CD1c-positive myeloid dendritic cell (primary cell): ENCODE measurements at regions not wholly inside any gene's neighbourhood (a gene's known extent, or its start where the extent isn't known, plus 50 kb on each side); places are given as distances from the start of the nearest gene placed in this dataset.
"Not testable (repeated sequence)": the region's sequence is repeated elsewhere in the genome, so short reads cannot be mapped to it uniquely, and the experiment has no call there.

ENCODE experiments used
- DNase-seq: peaks from one replicate; pipeline ENCODE4 v3.0.0-alpha.2; 2016; ENCODE audit errors: extremely low spot score

DNA sequence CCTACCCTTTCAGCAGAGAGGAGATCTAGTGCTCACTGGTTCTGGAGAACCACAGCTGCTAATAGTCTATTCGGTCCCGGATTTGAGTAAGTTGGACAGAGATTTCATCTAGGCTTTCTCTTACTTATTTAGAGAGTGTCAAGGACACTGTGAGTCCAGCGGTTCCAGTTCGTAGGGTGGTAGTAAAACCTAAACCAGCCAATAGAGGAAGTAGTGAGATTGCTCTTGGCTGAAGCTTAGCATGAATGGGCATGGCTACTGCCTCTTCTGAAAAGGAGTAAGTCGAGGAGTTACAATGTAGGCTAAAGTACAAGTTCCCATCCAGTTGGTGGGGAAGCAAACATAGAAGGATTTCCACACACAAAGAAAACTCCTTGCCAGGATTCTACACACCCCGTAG, 109.6 kb upstream of the MOCS2 start:
- no peak for DNase-seq

DNA sequence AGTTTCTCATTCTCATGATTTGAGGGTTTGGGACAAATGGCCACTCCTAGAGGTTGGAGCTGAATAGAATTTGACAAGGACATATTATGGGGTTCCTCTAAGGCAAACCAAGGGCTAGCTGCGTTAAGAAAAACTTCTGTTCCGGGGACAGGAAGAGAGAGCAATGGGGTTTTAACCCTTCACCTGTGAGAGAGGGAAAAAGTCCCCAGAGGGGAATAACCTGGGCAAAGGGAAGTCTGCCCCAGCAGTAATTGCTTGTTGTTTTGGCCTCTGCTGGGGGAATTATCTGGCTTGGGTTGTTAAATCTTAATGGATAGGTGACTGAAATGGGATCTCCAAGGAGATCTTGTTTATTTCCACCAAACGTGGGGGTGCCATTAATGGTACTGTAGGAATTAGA, 110.1 kb upstream of the MOCS2 start:
- no peak for DNase-seq

DNA sequence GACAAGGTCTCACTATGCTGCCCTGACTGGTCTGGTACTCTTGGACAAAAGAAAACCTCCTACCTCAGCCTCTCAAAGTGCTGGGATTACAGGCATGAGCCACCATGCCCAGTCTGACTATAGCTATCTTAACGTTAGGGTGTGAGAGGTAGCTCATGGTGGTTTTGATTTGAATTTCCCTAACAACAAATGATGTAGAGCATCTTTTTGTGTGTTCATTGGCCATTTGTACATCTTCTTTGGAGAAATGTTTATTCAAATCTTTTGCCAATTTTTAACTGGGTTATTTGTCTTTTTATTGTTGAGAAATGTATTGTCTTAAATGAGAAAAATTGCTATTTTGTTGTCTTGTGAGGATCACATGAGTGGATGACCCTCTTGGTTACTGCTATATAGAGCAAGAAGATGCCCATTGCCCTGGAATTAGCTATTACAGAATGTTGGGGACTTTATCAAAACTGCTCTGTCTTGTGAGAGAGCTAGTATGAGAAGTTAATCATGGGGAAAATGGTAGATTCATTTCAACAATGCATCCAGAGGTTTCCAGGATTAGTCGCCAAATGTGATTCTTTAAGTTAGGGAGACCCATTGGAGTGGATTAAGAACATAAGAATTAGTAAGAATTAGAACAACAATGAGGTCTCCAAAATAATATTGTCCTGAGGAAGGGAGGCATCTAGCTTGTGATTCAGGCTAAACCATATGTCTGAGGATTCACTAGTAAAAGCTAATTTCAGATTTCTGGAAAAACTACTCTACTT, 124.3 kb upstream of the MOCS2 start:
- DNase-seq = no peak

DNA sequence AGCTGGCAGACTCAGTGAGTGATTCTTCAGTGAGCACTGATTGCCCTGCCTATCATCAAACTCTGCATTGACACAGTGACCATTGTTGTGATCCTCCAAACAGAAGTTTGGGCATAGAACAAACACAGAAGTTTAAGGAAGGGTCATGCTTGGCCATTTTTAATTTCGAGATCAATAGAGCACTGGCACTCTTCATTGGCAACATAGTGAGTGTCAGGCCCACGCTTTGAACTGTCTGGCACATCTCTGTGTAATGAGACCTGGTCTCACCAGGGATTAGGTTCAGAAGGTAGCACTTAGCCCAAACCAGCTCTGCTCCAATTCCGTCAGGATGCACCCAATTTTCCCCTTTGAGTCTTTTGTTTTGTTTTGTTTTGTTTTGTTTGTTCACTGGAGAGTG, 127.1 kb upstream of the MOCS2 start:
- DNase-seq = no peak

DNA sequence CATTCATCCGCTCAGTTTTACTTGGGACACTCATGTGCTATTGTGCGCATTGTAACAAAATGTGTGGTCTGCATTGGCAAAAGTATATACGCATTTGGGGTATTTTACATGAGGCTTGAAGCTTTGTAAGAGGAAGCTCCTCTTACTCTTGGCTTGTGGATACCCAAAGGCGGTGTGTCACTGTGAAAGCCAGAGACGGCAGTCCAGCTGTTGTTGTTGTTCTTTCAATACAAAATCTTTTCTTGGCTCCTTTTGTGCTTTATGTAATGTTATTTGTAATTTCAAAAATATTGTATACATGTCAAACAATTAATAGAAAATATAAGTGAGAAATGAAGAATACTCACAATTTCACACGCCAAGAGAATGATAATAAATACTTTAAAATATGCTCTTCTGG, 128.3 kb upstream of the MOCS2 start:
- DNase-seq = no peak

DNA sequence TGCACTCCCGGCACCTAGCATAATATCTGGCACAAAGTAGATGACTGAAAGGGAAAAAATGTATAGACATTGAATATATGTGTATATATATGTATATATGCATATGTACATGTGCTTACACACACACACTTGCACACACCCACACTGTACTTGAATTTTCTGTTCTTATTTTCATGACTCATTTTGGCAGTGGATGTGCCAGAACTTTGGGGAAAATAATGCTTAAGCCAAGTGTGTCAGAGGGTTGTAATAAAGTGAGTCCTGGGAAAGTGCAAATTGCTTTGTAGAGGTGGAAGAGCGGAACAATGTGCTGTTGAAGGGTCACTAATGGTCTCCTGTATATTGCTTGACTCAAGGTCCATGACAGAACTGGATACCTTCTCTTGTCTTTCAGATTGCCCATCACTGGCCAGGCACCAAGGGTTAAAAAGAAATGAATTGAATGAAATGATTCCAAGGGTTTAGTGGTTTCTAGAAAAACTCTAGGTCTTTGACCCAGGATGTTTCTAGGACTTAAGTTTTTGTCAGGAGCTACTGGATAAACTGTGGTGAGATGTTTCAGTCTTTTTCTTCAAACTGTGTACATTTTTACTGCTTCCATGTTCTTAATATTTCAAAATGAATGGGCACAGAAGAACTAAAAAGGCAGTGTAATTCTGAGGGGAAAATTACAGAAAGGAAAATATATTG, 129.9 kb upstream of the MOCS2 start:
- DNase-seq = no peak

DNA sequence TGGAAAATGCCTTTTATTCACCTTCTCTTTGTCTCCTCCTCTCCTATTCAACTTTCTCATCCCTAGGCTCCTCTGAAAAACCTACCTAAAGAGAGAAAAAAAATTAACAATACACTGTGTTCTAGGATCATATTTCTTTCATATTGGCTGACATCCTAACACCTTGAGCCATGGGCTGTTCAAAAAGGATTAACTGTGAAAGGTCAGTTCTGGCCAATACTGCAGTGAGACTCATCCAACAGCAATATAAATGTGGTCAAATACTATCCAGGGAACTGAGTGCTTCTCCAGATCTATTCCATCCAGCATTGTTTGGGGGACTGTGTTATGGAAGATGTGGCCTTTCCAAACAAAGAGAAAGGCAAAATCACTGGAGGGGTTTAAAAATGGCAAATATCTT, 131.1 kb upstream of the MOCS2 start:
- DNase-seq = no peak

DNA sequence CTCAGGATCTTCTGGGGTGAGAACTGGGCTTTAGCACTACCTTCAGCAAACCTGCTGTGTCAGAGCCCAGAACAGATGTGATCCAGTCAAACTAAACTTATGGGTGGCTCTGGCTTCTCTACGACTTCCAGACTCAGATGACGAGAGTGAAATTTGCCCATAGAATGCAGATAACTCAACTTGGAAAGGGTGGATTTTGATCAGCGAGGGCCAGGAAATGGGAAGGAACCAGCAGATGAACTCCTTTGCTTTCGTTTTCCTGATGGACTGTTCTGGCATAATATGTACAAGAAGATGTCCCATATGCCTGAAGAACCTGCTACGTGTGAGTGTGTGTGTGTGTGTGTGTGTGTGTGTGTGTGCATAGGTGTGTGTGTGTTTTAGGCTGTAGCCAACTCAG, 132.0 kb upstream of the MOCS2 start:
- DNase-seq = no peak

DNA sequence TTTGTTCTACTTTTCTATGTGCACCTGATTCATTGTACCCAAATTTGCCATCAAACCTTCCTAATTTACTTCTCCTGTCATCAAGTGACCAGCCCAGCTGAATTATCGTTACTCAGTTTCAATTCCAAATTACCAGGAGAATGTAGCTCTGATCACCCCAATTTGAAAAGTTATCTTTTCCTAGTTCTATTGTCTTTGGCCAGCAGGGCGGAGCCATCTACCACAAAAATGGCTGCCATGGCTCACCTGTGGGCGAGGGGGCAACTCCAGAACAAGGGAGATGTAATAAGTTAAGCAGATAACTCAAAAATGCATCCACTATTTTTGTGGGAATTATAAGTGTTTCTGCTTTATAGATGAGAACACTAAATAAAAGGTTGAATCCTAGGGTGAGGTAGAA, 133.8 kb upstream of the MOCS2 start:
- no peak for DNase-seq

DNA sequence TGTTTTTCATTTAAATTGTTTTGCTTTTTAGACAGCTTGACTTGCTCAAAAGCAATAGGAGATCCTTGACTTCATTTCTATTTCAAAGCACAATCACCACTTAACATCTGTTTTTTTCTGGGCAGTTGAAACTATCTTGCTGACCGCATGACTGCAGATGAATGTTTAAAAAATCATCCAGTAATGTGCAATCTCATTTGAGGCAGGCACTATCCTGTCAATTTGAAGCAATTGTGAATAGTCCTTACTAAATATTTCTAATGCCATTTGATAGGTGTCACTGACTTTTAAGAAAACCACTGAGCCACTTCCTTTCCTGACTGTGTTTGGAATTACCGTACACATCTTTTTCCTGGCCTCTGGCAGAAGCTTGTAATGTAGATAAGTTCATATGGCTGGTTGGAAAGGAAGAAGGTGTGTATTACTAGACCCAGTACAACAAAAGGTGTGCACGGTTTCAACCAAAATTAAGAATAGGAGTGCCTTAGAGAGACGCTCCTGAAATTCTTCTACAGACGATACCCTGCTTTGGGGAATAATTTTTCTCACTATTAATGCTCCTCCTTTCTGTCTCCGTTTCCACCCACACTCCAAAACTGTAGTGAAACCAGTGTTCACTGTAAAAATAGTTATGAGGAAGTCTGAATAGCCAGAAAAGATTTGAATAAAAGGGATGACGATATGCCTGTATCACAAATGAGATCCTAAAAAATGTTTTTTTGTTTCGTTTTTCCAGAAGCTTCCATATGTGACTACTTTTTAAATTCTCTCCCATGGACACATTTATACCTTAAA, 136.7 kb upstream of the MOCS2 start:
- peak; percentile 33 for DNase-seq

DNA sequence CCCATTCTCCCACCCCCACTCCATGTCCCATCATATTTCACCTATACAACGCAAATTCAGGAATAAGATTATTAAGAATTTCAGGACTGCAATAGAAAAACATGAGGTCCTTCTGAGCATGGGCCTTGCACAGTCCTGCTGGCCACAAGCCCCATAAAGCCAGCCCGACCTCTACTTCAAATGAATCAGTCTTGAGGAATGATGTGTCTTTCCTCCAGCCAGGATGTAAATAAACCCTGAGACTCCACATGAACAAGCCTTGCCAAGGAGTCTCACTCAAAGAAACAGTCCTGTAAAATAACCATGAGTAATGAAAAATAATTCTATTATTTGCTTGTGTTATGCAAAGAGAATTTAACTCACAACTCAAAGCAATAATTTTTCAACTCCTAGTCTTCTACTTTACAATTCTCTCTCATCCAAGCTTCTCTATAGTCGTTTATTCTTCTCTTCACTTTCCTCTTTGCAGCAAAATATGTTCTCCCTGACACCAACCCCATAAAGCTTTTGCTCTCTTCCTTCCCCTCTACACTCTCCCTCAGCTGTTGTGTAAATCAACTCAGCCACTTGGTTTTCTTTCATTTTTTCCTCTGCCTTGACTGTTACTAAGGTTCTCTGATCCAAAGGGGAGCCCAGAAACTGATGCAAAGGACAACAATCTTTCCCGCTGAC, 140.1 kb upstream of the MOCS2 start:
- no peak for DNase-seq

DNA sequence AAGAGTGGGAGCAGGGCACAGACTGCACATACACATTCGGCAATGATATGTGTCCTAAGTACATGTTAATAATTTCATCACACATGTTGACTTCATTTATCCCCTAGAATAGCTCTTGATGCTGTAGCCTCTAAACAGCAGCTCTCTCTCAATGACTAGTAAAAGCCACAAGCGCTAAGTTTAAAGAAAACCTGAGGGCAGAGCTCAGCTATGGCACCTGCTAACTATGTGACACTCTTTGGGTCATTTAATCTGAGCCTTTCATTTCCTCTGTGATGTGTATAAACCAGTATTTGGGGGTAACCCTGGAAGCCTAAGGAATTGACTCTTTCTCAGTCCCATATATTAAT, 140.6 kb upstream of the MOCS2 start:
- DNase-seq = no peak

DNA sequence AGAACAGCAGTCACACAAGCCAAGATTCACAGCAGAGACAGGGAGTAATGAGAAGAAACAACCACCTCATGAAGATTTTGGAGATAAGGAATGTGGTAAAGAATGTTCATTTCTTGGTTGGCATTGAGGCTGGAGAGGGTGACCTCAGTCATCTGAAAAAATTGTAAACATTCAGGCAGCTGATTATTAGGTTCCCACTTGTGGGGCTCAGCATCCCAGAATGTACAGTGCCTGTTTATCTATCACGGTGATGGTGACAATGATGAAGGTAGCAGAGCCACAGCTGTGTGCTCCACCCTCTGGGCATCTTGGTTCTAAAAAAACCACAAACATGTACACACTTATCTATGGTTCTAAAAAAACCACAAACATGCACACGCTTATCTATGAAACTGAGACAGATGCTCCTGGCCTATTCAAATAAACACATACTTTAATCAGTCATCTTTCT, 143.9 kb upstream of the MOCS2 start:
- no peak for DNase-seq

DNA sequence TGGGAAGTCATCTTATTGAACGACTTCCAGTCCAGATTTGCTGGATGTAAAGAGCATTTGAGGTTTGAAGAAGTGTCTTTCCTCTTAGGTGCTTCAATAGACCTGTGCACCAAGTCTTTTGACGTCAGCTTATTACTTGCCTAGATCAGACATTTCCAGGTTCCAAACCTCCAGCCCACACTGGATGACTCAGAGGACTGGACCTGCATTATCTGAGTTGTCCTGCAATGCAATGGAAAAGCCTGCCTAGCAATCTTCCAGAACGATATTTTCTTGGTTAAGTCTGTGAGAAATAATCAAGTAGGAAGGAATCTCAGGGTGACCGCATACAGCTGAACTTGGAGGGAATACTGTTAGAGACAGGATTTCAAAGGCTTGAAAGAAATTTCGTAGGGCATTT, 147.2 kb upstream of the MOCS2 start:
- DNase-seq = no peak

DNA sequence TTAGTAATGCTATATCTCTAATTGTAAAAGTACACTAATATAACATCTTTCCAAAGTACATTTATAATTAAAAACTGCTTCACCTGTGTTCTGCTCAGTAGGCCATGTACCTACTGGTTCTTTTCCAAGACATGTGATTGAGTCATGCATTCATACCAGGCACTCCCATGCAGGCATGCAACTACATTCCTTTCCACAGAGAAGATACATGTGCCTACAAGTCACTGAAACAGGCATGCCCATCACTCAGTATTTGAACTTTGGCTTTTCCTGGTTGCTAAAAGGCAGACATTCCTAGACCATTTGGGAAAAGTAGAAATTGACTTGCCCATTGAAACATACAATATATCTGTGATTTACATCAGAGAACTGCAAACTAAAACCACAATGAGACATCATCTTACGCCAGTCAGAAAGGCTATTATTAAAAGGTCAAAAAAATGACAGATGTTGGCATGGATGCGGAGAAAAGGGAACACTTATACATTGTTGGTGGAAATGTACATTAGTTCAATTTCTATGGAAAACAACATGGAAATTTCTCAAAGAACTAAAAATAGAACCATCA, 148.3 kb upstream of the MOCS2 start:
- DNase-seq = no peak

DNA sequence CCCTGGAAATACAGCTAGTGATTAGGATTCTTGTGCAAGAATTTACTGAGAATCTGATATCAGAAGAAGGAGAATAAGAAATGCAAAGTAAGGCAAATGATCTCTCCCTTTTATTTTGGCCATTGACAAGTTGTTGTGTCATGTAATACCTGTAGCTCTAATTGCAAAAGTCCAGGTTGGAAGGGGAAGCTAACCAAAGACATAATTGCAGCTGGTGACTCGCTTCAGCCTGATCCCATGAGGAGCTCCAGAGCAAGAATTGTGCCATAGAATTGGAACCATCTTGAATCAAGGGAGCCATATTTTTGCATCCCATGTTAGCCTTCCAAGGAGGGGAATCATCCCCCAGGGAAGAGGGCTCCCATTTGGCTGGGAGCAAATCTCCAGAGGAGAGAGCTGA, 149.6 kb upstream of the MOCS2 start:
- DNase-seq = no peak

DNA sequence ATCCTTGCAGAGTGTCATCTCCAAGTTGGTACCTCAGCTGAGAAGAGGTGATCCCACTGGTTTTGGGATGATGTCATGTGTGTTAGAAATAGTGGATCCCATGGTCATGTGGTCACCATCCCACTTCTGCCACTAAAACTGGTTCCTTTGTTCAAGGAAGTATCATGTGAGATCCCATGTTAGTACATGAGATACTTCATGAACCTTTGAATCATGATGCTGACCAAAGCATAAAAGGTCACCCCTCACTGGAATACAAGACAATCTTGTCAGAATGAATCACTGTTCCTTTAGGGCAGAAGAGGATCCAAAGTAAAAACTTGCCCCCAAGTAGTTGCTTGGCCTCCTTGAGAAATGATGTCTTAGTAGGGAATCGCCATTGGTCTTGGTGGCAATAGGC, 150.9 kb upstream of the MOCS2 start:
- no peak for DNase-seq

DNA sequence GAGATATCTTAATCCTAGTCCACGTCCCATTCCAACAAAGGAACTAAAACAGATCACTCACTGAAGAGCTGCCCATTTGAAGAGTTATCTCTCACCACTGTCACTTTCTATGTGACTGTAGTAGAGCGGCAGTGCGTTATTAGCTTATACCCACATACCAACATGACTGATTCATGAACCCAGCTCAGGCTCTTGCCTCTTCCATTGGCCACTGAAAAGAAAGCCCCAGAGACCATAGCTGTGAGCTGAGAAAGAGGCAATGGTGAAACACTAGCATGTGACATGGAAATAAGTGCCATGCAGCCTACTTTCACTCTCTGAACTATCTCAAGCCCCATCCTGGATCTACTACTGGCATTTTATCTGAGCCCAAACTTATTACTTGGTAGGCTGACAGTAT, 151.7 kb upstream of the MOCS2 start:
- DNase-seq = no peak

DNA sequence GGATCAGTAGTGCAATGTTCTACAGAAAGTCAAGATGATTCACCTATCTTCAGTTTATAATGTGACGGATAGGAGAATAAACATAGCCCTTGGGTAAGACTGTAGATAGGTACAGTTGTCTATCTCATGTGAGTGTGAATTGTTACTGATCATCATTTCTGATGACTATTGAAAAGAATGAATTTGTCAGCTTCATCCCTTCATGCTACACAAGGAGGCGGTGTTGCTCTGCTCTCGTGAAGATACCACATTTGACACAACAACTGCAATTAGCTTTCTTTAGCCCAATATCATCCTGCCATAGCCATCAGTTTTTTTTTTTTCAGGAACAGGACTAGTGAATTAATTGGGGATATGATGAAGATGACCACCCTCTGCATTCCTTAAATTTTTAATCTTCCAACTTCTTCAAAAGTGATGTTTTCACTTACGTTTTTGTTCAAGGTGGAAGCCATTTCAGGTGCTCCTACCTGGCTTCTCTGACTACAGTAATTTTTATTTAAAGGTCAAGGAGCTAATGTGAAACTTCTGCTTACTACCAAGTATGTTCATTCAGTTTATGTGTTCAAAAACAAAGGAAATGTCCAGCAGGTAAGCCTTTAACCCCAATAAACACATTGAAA, 152.9 kb upstream of the MOCS2 start:
- no peak for DNase-seq

DNA sequence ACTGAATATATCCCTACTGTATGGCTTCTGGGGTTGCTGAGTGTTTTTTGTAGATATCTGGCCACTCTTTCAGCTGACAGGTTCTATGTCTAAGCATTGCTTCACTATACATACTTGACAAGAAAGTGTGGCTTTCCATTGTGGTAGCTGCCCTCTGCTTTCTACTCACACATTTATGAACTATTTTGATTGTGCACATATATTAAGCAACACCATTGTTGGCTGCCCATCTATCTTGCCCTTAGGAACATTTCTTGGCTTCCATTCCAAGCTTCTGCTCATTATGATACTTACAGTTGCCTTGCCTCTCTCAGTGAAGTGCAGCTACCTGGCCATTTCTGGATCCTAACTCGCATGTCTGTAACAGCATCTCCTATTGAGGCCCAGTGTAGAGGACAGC, 153.6 kb upstream of the MOCS2 start:
- no peak for DNase-seq

DNA sequence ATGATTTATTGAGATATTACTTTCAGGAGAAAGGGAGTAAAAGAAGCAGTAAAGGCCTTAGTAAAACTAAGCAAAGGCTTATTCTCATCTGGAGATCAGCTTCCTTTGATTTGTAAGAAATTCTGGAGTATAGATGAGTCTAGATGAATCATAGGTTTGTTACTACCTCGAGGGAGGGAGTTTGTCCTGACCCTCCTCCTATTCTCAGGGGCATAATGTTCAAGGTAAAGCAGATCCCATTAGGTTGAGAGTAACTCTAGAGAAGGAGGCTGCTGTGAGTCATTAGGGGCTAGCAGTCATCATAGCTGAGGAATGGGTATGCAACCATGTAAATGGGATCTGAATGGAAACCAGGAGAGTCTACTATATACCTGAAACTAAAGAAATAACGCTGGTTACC, 155.5 kb upstream of the MOCS2 start:
- no peak for DNase-seq

DNA sequence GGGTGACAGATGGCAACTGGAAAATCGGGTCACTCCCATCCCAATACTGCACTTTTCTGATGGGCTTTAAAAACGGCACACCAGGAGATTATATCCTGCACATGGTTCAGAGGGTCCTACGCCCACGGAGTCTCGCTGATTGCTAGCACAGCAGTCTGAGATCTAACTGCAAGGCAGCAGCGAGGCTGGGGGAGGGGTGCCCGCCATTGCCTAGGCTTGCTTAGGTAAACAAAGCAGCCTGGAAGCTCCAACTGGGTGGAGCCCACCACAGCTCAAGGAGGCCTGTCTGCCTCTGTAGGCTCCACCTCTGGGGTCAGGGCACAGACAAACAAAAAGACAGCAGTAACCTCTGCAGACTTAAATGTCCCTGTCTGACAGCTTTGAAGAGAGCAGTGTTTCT, 158.7 kb upstream of the MOCS2 start:
- DNase-seq = not testable (repeated sequence)
